Body of pancreas (tissue), 4 donors: ENCODE measurements at regions not wholly inside any gene's neighbourhood (a gene's known extent, or its start where the extent isn't known, plus 50 kb on each side); places are given as distances from the start of the nearest gene placed in this dataset.

Experiments
- POLR2A ChIP-seq, 3 donors: fragments of 450-650 bp; IDR thresholded peaks; one replicate each; pipeline ENCODE4 v1.6.1; 2016; ENCODE audit warnings: antibody characterized with exemption in 3 of 3, mild to moderate bottlenecking in 2 of 3
- TF ChIP-seq, protein P1 (sequence below), 7 experiments: fragments of 450-650 bp in 4 of 7; fragments of 200-600 bp in 3 of 7; sonication (generic) in 3 of 7; IDR thresholded peaks; one replicate each; pipeline ENCODE4 v1.5.1; 2016 to 2019; ENCODE audit warnings: antibody characterized with exemption in 7 of 7

GRCh38 chr3:132983143-132983770, 54.9 kb upstream of the TMEM108 start:
- TF ChIP-seq, protein P1, sequence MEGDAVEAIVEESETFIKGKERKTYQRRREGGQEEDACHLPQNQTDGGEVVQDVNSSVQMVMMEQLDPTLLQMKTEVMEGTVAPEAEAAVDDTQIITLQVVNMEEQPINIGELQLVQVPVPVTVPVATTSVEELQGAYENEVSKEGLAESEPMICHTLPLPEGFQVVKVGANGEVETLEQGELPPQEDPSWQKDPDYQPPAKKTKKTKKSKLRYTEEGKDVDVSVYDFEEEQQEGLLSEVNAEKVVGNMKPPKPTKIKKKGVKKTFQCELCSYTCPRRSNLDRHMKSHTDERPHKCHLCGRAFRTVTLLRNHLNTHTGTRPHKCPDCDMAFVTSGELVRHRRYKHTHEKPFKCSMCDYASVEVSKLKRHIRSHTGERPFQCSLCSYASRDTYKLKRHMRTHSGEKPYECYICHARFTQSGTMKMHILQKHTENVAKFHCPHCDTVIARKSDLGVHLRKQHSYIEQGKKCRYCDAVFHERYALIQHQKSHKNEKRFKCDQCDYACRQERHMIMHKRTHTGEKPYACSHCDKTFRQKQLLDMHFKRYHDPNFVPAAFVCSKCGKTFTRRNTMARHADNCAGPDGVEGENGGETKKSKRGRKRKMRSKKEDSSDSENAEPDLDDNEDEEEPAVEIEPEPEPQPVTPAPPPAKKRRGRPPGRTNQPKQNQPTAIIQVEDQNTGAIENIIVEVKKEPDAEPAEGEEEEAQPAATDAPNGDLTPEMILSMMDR (IDR thresholded peaks at IDR 0.05), result no peak
- no peak for TF ChIP-seq POLR2A (IDR thresholded peaks at IDR 0.05)
